Neural crest cell (in vitro differentiated cells): ENCODE measurements at regions not wholly inside any gene's neighbourhood (a gene's known extent, or its start where the extent isn't known, plus 50 kb on each side); places are given as distances from the start of the nearest gene placed in this dataset.

ENCODE experiments used
- DNase-seq: peaks from one replicate; pipeline ENCODE4 v3.0.0; 2021; ENCODE audit warnings: low read depth, mixed read lengths, low spot score
- H3K27ac Mint-ChIP-seq: one replicate; pipeline ENCODE4 v1.8.0; 2021; ENCODE audit warnings: mild to moderate bottlenecking, mixed read lengths; ENCODE audit not compliant: unreplicated experiment
- H3K27me3 Mint-ChIP-seq: 2 replicates; pipeline ENCODE4 v1.8.0; 2021; ENCODE audit warnings: low read depth, mild to moderate bottlenecking, mixed read lengths
- H3K36me3 Mint-ChIP-seq: 2 replicates; pipeline ENCODE4 v1.8.0; 2021; ENCODE audit warnings: low read depth, mild to moderate bottlenecking, mixed read lengths
- H3K4me1 Mint-ChIP-seq: 2 replicates; pipeline ENCODE4 v1.8.0; 2021; ENCODE audit warnings: mixed read lengths
- H3K4me3 Mint-ChIP-seq: one replicate; pipeline ENCODE4 v1.8.0; 2021; ENCODE audit warnings: mild to moderate bottlenecking, mixed read lengths
- H3K9me3 Mint-ChIP-seq: 2 replicates; pipeline ENCODE4 v1.8.0; 2021; ENCODE audit warnings: mixed read lengths
- CTCF ChIP-seq: fragments of 200-600 bp; sonication (generic); conservative IDR thresholded peaks from 2 replicates; pipeline ENCODE4 v1.5.0; 2021; ENCODE audit warnings: antibody characterized with exemption, mild to moderate bottlenecking

DNA sequence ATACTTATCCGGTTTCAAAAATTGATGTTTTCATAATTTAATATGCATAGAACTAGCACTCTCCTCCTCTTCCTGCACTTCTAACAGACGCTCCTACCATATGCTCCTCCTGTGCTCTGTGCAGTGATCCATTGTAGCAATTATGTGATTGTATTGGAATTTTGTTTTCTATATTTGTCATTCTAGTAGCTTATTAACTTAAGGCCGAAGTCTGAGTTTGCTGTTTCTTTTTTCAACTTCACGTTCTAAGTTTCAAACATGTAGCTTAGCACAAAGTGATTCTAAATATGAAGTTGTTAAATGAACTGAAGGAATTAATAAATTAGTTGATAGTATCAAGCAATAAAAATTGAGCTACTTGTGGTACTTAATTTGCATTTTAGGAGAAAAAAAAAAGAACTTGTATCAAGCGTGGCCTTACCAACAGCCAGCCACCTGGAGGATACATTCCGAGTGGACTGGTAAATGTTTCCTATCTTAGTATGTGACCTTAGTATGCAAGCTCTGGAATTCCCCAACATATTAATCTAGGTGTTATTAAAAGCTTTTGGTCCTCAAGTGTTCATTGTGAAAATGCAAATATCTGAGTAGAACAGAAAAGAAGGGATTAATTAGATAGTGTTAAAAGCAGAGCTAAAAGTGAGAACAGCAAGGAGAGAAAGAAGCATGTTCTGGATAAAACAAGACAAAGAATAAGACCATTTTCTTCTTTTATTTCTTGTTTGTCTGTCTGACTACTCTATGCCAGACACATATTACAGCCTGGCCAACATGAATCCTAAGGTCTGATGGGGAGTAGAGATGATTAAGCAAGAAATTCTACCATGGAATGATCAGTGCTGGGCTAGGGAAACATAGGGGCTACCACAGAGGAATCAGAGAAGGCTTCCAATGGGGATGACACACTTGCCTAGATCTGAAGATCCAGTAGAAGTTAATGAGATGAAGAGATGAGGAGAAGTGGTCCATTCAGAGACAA lies 290.4 kb upstream of the MON1B start:
- Mint-ChIP-seq H3K36me3 (no peaks in the 10 kb centered on the region), H3K4me3 (no peak overlapping the region), H3K27ac (no peak overlapping the region), H3K9me3 (no peaks in the 10 kb centered on the region), H3K4me1 (peaks cover 10% of the 10 kb centered on the region), H3K27me3 (peaks cover 3% of the 10 kb centered on the region)
- TF ChIP-seq CTCF = no peak
- DNase-seq = no peak

DNA sequence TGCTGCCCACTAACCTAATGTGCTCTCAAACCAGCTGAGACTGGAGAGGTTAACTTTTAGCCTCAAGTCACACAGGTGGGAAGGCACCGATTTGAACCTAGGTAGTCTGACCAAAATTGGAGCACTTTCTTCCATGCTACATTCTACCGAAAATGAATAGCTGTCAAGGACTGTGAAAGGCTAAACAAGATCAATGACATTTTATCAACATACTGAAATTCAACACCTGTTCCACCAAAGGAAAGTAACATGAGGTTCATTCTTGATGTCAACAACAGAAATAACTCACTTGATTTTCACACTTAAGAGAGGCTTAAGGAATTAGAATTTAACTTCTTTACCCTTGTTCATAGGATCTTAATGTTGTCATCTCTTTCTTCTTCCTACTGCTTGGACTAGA lies 284.4 kb upstream of the MON1B start:
- H3K4me1 Mint-ChIP-seq = no peaks in the 10 kb centered on the region
- DNase-seq = no peak
- peaks cover 7% of the 10 kb centered on the region for H3K27me3 Mint-ChIP-seq
- no peaks in the 10 kb centered on the region for H3K36me3 Mint-ChIP-seq
- no peaks in the 10 kb centered on the region for H3K9me3 Mint-ChIP-seq
- H3K27ac Mint-ChIP-seq = no peak overlapping the region
- no peak overlapping the region for H3K4me3 Mint-ChIP-seq
- no peak for TF ChIP-seq CTCF

DNA sequence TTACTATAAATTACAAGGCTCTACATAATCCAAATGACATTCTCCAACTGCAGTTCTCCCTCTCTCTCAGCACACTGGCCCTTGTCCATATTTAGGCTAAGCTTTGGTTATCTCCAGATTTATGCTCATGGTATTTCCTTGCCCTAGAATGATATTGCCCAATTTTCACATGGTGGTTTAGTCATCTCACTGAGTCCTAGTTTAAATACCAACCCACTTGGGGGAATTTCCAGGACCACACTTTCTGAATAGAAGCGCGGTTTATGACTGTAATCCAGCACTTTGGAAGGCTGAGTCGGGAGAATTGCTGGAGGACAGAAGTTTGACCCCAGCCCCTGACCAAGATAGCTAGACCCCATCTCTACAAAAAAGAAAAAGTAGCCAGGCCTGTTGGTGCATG lies 280.1 kb upstream of the MON1B start:
- no peak for DNase-seq
- H3K27me3 Mint-ChIP-seq = peaks cover 5% of the 10 kb centered on the region
- no peak overlapping the region for H3K27ac Mint-ChIP-seq
- H3K9me3 Mint-ChIP-seq = no peaks in the 10 kb centered on the region
- no peak overlapping the region for H3K4me3 Mint-ChIP-seq
- no peaks in the 10 kb centered on the region for H3K36me3 Mint-ChIP-seq
- H3K4me1 Mint-ChIP-seq = no peaks in the 10 kb centered on the region
- TF ChIP-seq CTCF = no peak

GRCh38 chr16:76913046-76913445 lies 277.9 kb upstream of the MON1B start:
- Mint-ChIP-seq H3K27me3 (no peaks in the 10 kb centered on the region), H3K9me3 (no peaks in the 10 kb centered on the region), H3K4me1 (no peaks in the 10 kb centered on the region), H3K27ac (no peak overlapping the region), H3K4me3 (no peak overlapping the region), H3K36me3 (no peaks in the 10 kb centered on the region)
- no peak for TF ChIP-seq CTCF
- no peak for DNase-seq

- DNase-seq = no peak
- Mint-ChIP-seq H3K4me3 (no peak overlapping the region), H3K27ac (no peak overlapping the region), H3K4me1 (no peaks in the 10 kb centered on the region), H3K36me3 (no peaks in the 10 kb centered on the region), H3K27me3 (no peaks in the 10 kb centered on the region), H3K9me3 (peaks cover 5% of the 10 kb centered on the region)
- TF ChIP-seq CTCF = no peak
These were observed 264.9 kb upstream of the MON1B start for GRCh38 chr16:76926042-76926441.
